Activated CD8-positive, alpha-beta T cell treated with anti-CD3 and anti-CD28 coated beads for 36 hours (primary cell): ENCODE measurements at regions not wholly inside any gene's neighbourhood (a gene's known extent, or its start where the extent isn't known, plus 50 kb on each side); places are given as distances from the start of the nearest gene placed in this dataset.

Experiments used
- ATAC-seq: fragments of 200-7000 bp; cut with Tn5 transposase; one replicate; pipeline ENCODE4 v1.10.0; 2021; ENCODE audit warnings: mild to moderate bottlenecking, moderate library complexity
- CTCF ChIA-PET: fragments of 350-600 bp; sonication (Branson Sonifier 250); formaldehyde crosslinking; loops from one replicate; lab custom pipeline; 2021; ENCODE audit warnings: antibody characterized with exemption; lab: Charles Lee
- POLR2A ChIA-PET: fragments of 350-600 bp; sonication (Branson Sonifier 250); formaldehyde crosslinking; loops from one replicate; lab custom pipeline; 2021; ENCODE audit warnings: antibody characterized with exemption; lab: Charles Lee
- DNase-seq: peaks from one replicate; pipeline ENCODE4 v3.0.0-alpha.2; 2020
- H3K27ac Mint-ChIP-seq: one replicate; pipeline ENCODE4 v1.8.0; 2021; ENCODE audit warnings: mild to moderate bottlenecking, mixed read lengths
- H3K27me3 Mint-ChIP-seq: one replicate; pipeline ENCODE4 v1.8.0; 2021; ENCODE audit warnings: mixed read lengths
- H3K36me3 Mint-ChIP-seq: one replicate; pipeline ENCODE4 v1.8.0; 2021; ENCODE audit warnings: low read depth, mixed read lengths
- H3K4me1 Mint-ChIP-seq: one replicate; pipeline ENCODE4 v1.8.0; 2021; ENCODE audit warnings: low read depth, mixed read lengths
- H3K4me3 Mint-ChIP-seq: one replicate; pipeline ENCODE4 v1.8.0; 2021; ENCODE audit warnings: mild to moderate bottlenecking, moderate library complexity, mixed read lengths
- H3K9me3 Mint-ChIP-seq: one replicate; pipeline ENCODE4 v1.8.0; 2021; ENCODE audit warnings: mixed read lengths
- intact Hi-C: fragments of 100-400 bp; cut with micrococcal nuclease; formaldehyde crosslinking; loops from one replicate; pipeline ENCODE4 v1.10.0; 2022
- TF ChIP-seq, protein P1 (sequence below): fragments of 200-600 bp; IDR thresholded peaks from one replicate; pipeline ENCODE4 v1.8.0; 2022; ENCODE audit warnings: antibody characterized with exemption, mild to moderate bottlenecking

DNA sequence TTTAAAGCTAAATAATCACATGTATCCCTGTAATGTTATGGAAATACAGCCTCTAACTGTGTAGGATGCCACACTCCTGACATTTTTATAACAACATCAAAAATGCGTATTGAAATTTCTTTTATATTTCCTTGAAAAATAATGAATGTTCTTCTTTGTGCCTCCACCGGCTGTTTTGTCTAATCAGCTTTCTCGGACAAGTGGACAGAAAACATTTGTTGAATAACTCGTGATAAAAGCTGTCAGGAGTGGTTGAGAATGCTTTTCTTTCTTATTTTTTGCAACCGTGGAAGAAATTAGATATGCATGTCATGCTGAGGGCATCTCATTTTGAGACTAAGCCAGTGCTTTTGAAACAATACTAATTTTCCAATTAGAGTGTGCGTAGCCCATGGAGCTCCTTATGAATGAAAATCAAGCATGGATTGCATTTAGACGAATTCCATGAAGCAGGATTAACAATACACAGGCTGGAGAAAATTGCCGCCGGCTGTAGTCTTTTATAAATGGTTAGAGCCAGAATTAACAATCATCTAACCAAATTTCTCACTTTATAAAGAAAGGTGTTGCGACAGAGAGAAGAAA, 614.5 kb upstream of the LCORL start:
- ATAC-seq: no peak
- ChIA-PET POLR2A (no interaction called here), CTCF (no interaction called here)
- Mint-ChIP-seq H3K4me1 (no peaks in the 10 kb centered on the region), H3K27ac (no peak overlapping the region), H3K36me3 (no peaks in the 10 kb centered on the region), H3K9me3 (no peaks in the 10 kb centered on the region), H3K27me3 (peaks cover 2% of the 10 kb centered on the region), H3K4me3 (no peak overlapping the region)
- no peak for DNase-seq
- intact Hi-C loops: no loop called here
- TF ChIP-seq, protein P1, sequence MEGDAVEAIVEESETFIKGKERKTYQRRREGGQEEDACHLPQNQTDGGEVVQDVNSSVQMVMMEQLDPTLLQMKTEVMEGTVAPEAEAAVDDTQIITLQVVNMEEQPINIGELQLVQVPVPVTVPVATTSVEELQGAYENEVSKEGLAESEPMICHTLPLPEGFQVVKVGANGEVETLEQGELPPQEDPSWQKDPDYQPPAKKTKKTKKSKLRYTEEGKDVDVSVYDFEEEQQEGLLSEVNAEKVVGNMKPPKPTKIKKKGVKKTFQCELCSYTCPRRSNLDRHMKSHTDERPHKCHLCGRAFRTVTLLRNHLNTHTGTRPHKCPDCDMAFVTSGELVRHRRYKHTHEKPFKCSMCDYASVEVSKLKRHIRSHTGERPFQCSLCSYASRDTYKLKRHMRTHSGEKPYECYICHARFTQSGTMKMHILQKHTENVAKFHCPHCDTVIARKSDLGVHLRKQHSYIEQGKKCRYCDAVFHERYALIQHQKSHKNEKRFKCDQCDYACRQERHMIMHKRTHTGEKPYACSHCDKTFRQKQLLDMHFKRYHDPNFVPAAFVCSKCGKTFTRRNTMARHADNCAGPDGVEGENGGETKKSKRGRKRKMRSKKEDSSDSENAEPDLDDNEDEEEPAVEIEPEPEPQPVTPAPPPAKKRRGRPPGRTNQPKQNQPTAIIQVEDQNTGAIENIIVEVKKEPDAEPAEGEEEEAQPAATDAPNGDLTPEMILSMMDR: no peak

DNA sequence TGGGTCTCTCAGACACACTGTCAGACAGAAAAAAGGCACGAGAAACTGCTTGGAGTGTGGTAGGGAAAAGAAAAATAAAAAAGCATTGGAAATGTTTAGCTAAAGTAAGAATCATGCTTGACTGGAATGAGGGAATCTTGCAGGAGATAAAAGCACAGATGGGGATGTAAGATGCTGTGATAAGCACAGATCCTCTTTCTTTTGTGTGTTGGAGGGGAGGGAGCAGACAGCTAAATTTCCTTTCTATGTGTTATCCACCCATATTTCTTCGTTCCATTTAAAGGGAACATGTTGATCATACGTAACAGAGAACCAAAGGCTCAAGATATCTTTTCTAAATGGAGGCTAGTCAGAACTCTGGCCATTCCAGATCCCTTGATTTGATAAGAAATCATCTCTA, 614.0 kb upstream of the LCORL start:
- Mint-ChIP-seq H3K4me1 (no peaks in the 10 kb centered on the region), H3K27ac (no peak overlapping the region), H3K27me3 (peaks cover 2% of the 10 kb centered on the region), H3K36me3 (no peaks in the 10 kb centered on the region), H3K4me3 (no peak overlapping the region), H3K9me3 (no peaks in the 10 kb centered on the region)
- POLR2A ChIA-PET: no interaction called here
- DNase-seq (no peak), ATAC-seq (no peak)
- TF ChIP-seq, protein P1: no peak
- CTCF ChIA-PET: no interaction called here
- intact Hi-C loops: no loop called here

DNA sequence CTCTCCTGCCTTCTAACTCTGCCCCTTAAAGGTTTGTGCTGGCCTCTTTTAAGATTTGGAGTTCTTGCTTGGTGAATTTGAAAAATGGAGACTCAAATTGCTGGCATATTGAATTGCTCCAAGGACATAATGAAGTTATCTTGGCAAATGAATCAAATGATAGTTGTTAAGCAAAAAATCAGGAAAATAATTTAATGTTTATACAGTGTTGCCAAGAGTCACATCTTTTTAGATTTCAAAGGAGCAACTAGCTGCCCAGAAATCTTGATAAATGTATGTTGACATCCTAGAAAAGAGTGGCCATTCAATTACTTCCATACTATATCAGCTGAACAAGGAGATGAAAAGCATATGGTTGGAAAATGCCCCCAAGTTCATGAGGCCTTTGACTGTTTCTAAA, 610.0 kb upstream of the LCORL start:
- H3K9me3 Mint-ChIP-seq: no peaks in the 10 kb centered on the region
- DNase-seq: no peak
- intact Hi-C loops: no loop called here
- H3K4me3 Mint-ChIP-seq: no peak overlapping the region
- no peak overlapping the region for H3K27ac Mint-ChIP-seq
- CTCF ChIA-PET: no interaction called here
- no peaks in the 10 kb centered on the region for H3K4me1 Mint-ChIP-seq
- H3K27me3 Mint-ChIP-seq: peaks cover 2% of the 10 kb centered on the region
- TF ChIP-seq, protein P1: no peak
- POLR2A ChIA-PET: interaction anchor here (0.6 kb wide), 1 partner anchor 33 kb away, joined by 5 read pairs; no protein-coding TSS in a partner anchor
- H3K36me3 Mint-ChIP-seq: no peaks in the 10 kb centered on the region
- ATAC-seq: no peak

DNA sequence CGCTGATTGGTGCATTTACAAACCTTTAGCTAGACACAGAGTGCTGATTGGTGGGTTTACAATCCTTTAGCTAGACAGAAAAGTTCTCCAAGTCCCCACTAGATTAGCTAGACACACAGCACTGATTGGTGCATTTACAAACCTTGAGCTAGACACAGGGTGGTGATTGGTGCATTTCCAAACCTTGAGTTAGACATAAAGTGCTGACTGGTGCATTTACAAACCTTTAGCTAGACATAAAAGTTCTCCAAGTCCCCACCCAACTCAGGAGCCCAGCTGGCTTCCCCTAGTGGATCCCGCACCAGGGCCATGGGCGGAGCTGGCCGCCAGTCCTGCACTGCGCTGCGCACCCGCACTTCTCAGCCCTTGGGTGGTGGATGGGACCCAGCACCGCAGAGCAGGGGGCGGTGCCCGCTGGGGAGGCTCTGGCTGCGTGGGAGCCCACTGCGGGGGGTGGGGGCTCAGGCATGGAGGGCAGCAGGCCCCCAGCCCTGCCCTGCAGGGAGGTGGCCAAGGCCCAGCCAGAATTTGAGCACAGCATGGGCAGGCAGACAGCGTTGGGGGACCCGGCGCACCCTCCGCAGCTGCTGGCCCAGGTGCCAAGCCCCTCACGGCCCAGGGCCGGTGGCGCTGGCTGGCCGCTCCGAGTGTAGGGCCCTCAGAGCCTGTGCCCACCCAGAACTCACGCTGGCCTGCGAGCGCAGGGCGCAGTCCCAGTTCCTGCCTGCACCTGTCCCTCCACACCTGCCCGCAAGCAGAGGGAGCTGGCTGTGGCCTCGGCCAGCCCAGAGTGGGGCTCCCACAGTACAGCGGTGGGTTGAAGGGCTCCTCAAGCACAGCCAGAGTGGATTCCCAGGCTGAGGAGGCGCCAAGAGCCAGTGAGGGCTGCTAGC, 608.9 kb upstream of the LCORL start:
- DNase-seq (no peak), ATAC-seq (no peak)
- H3K9me3 Mint-ChIP-seq: no peaks in the 10 kb centered on the region
- no peaks in the 10 kb centered on the region for H3K4me1 Mint-ChIP-seq
- TF ChIP-seq, protein P1: no peak
- POLR2A ChIA-PET: no interaction called here
- H3K4me3 Mint-ChIP-seq: no peak overlapping the region
- intact Hi-C loops: no loop called here
- CTCF ChIA-PET: no interaction called here
- H3K27ac Mint-ChIP-seq: no peak overlapping the region
- H3K36me3 Mint-ChIP-seq: no peaks in the 10 kb centered on the region
- peaks cover 2% of the 10 kb centered on the region for H3K27me3 Mint-ChIP-seq

DNA sequence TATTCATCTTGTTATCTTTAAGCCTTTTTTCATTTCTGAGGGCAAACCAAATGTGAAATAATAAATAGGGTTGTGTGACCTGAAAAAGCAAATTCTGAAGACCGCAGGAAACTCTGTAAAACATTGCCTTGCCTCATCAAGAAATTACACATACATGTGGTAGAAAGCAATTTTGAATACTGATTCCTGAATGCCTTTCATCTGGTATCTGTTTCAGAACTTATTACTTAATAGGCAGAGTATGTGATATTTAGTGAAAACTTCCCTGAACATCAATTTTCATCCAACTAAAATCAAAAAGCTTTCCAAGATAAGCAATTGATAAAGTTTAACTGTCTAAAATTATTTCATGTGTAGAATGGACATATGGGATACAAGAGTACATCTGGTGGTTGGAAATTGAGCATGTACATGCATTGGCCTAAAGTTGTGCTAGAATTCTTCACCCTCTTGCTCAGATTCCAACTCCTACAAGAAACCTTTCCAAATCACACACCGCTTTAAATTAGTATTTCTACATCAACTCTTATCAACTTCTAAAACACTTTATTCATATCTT, 606.0 kb upstream of the LCORL start:
- no peak overlapping the region for H3K27ac Mint-ChIP-seq
- H3K4me1 Mint-ChIP-seq: no peaks in the 10 kb centered on the region
- TF ChIP-seq, protein P1: no peak
- peaks cover 3% of the 10 kb centered on the region for H3K27me3 Mint-ChIP-seq
- no peak overlapping the region for H3K4me3 Mint-ChIP-seq
- ATAC-seq: no peak
- POLR2A ChIA-PET: no interaction called here
- no peak for DNase-seq
- H3K9me3 Mint-ChIP-seq: no peaks in the 10 kb centered on the region
- H3K36me3 Mint-ChIP-seq: no peaks in the 10 kb centered on the region
- intact Hi-C loops: no loop called here
- CTCF ChIA-PET: no interaction called here
